ENCODE measurements at regions not wholly inside any gene's neighbourhood (a gene's known extent, or its start where the extent isn't known, plus 50 kb on each side); places are given as distances from the start of the nearest gene placed in this dataset.
A peak's percentile ranks its signal among the peaks of the same experiment; 100 is the strongest.

GRCh38 chr17:65279456-65279855 is 142.3 kb downstream of the RGS9 start:
- peak; percentile 36 for FAIRE-seq
- no peak for DNase-seq (ENCODE audit: insufficient read length, low spot score)

- FAIRE-seq = no peak
Measured at GRCh38 chr17:65278820-65279184, 141.6 kb downstream of the RGS9 start.

GRCh38 chr17:65278050-65278819 is 141.1 kb downstream of the RGS9 start:
- peak; percentile 94 for DNase-seq (ENCODE audit: insufficient read length, low spot score)
- FAIRE-seq = peak; percentile 91

More at GRCh38 chr17:65278820-65279184, 141.6 kb downstream of the RGS9 start:
- DNase-seq (ENCODE audit: insufficient read length, low spot score) = no peak

- no peak for DNase-seq (ENCODE audit: insufficient read length, low spot score)
- FAIRE-seq = peak; percentile 54
Measured at GRCh38 chr17:65277576-65277975, 140.4 kb downstream of the RGS9 start.
